CD4-positive, alpha-beta T cell (primary cell): ENCODE measurements at regions not wholly inside any gene's neighbourhood (a gene's known extent, or its start where the extent isn't known, plus 50 kb on each side); places are given as distances from the start of the nearest gene placed in this dataset.
A peak's percentile ranks its signal among the peaks of the same experiment; 100 is the strongest.
"Not testable (repeated sequence)": the region's sequence is repeated elsewhere in the genome, so short reads cannot be mapped to it uniquely, and the experiment has no call there.

Experiments
- ATAC-seq: fragments of 200-7000 bp; cut with Tn5 transposase; one replicate; pipeline ENCODE4 v1.10.0; 2022; ENCODE audit warnings: mild to moderate bottlenecking; ENCODE audit not compliant: poor library complexity
- CTCF ChIA-PET: fragments of 350-600 bp; sonication (Branson Sonifier 250); formaldehyde crosslinking; loops from one replicate; lab custom pipeline; 2021; ENCODE audit warnings: antibody characterized with exemption, inconsistent platforms; lab: Charles Lee
- POLR2A ChIA-PET: fragments of 350-600 bp; sonication (Branson Sonifier 250); formaldehyde crosslinking; loops from one replicate; lab custom pipeline; 2021; ENCODE audit warnings: antibody characterized with exemption, inconsistent platforms; lab: Charles Lee
- DNase-seq, 14 experiments: peaks; one replicate each; pipeline ENCODE4 v3.0.0-alpha.2; 2013 to 2020; ENCODE audit warnings: mixed read lengths in 2 of 14
- H3K27ac ChIP-seq, 2 donors: one replicate each; pipeline versions ENCODE4 v1.5.1 to v1.7.0; 2013; ENCODE audit warnings: low read length in 2 of 2, low read depth in 1 of 2, mild to moderate bottlenecking in 1 of 2
- H3K27me3 ChIP-seq, 2 experiments: 1 replicate in 1 of 2; 2 replicates in 1 of 2; pipeline versions ENCODE4 v1.6.1 to v1.7.0; 2013; ENCODE audit warnings: low read length in 2 of 2, control low read depth in 1 of 2, mild to moderate bottlenecking in 1 of 2, moderate library complexity in 1 of 2; ENCODE audit not compliant: insufficient read depth in 2 of 2, control insufficient read depth in 1 of 2
- H3K36me3 ChIP-seq: one replicate; pipeline ENCODE4 v1.6.1; 2013; ENCODE audit warnings: low read length, control low read depth; ENCODE audit not compliant: insufficient read depth
- H3K4me1 ChIP-seq: one replicate; pipeline ENCODE4 v1.6.1; 2013; ENCODE audit warnings: low read length, control low read depth; ENCODE audit not compliant: insufficient read depth
- H3K4me3 ChIP-seq: one replicate; pipeline ENCODE4 v1.5.1; 2013; ENCODE audit warnings: mild to moderate bottlenecking, low read length, moderate library complexity
- H3K9me3 ChIP-seq, 2 experiments: 1 replicate in 1 of 2; 2 replicates in 1 of 2; pipeline versions ENCODE4 v1.6.1 to v1.7.0; 2013; ENCODE audit warnings: low read length in 2 of 2, mild to moderate bottlenecking in 2 of 2, control low read depth in 1 of 2, moderate library complexity in 1 of 2; ENCODE audit not compliant: control insufficient read depth in 1 of 2, insufficient read depth in 1 of 2
- H3K27ac Mint-ChIP-seq: one replicate; pipeline ENCODE4 v1.8.0; 2020; ENCODE audit warnings: mixed read lengths
- H3K27me3 Mint-ChIP-seq: one replicate; pipeline ENCODE4 v1.8.0; 2021; ENCODE audit warnings: mixed read lengths
- H3K36me3 Mint-ChIP-seq: one replicate; pipeline ENCODE4 v1.8.0; 2021; ENCODE audit warnings: low read depth, mixed read lengths
- H3K4me1 Mint-ChIP-seq: one replicate; pipeline ENCODE4 v1.8.0; 2021; ENCODE audit warnings: low read depth, mixed read lengths
- H3K4me3 Mint-ChIP-seq: one replicate; pipeline ENCODE4 v1.8.0; 2020; ENCODE audit warnings: mild to moderate bottlenecking, mixed read lengths
- H3K9me3 Mint-ChIP-seq: one replicate; pipeline ENCODE4 v1.8.0; 2020; ENCODE audit warnings: mixed read lengths
- CTCF ChIP-seq: fragments of 200-600 bp; IDR thresholded peaks from one replicate; pipeline ENCODE4 v1.8.0; 2022; ENCODE audit warnings: antibody characterized with exemption, mild to moderate bottlenecking
- intact Hi-C, 2 experiments: fragments of 100-400 bp; cut with DNase I in 1 of 2; cut with micrococcal nuclease in 1 of 2; formaldehyde crosslinking; loops; one replicate each; pipeline versions ENCODE4 v1.15.1 to v1.9.0; 2023 to 2025; cut with DNase I, micrococcal nuclease

DNA sequence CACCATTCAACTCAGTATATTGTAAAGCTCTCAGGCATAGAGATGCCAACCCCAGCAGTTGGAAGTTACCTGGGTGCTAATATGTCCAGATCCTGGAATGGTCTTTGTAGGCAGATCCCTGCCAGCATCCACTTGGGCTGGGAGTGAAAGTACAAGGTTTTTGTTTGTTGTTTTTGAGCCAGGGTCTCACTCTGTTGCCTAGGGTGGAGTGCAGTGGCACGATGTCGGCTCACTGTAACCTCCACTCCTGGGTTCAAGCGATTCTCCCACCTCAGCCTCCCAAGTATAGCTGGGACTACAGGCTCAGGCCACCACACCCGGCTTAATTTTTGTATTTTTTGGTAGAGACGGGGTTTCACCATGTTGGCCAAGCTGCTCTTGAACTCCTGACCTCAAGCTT is 177.6 kb downstream of the IRF8 start:
- intact Hi-C loops = no loop called here
- ChIA-PET POLR2A (no interaction called here), CTCF (no interaction called here)
- no peak overlapping the region for H3K4me3 Mint-ChIP-seq
- no peaks in the 10 kb centered on the region for H3K36me3 Mint-ChIP-seq
- DNase-seq (no peak), ATAC-seq (no peak)
- Histone ChIP-seq H3K9me3 (no peaks in the 10 kb centered on the region), H3K4me3 (no peak overlapping the region), H3K4me1 (no peaks in the 10 kb centered on the region), H3K27ac (no peak overlapping the region), H3K27me3 (peaks cover 7 to 9% of the 10 kb centered on the region in 2 experiments), H3K36me3 (no peaks in the 10 kb centered on the region)
- no peak overlapping the region for H3K27ac Mint-ChIP-seq
- no peaks in the 10 kb centered on the region for H3K4me1 Mint-ChIP-seq
- no peaks in the 10 kb centered on the region for H3K9me3 Mint-ChIP-seq
- peaks cover 26% of the 10 kb centered on the region for H3K27me3 Mint-ChIP-seq
- no peak for TF ChIP-seq CTCF

GRCh38 chr16:86077243-86077940 is 178.4 kb downstream of the IRF8 start:
- ChIA-PET CTCF (no interaction called here), POLR2A (no interaction called here)
- Mint-ChIP-seq H3K27me3 (peaks cover 20% of the 10 kb centered on the region), H3K27ac (no peak overlapping the region), H3K4me3 (no peak overlapping the region), H3K4me1 (no peaks in the 10 kb centered on the region), H3K9me3 (no peaks in the 10 kb centered on the region), H3K36me3 (no peaks in the 10 kb centered on the region)
- Histone ChIP-seq H3K4me1 (no peaks in the 10 kb centered on the region), H3K27me3 (peaks cover 4 to 7% of the 10 kb centered on the region in 2 experiments), H3K4me3 (no peak overlapping the region), H3K36me3 (no peaks in the 10 kb centered on the region), H3K9me3 (no peaks in the 10 kb centered on the region), H3K27ac (no peak overlapping the region)
- ATAC-seq (no peak), DNase-seq (no peak)
- TF ChIP-seq CTCF = no peak
- intact Hi-C loops = no loop called here

DNA sequence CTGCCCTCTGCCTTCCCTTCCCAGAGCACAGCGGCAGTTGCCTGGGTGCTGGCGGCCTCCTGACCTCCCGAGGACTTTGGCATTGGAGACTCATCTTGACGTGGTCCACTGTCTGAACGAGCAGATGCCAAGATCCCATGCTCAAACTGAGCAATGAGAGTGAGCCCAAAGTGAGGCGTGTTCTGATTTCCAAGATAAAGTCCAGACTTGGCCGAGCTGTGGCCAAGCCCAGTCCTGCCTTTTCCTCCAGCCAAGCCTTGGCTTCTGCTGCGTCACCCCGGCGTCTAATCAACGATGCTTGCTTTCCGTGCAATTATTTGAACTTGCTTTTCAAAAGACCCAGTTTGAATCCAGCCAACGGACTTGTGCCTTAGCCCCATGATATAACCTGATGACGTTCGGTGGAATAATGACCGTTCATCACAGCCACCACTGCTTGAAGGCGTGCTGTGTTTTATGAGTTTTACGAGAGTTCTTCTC is 179.2 kb downstream of the IRF8 start:
- DNase-seq (peak in 1 of 14 experiments; percentile 12), ATAC-seq (no peak)
- no peaks in the 10 kb centered on the region for H3K4me1 Mint-ChIP-seq
- no peak overlapping the region for H3K27ac Mint-ChIP-seq
- CTCF ChIA-PET = no interaction called here
- no peak overlapping the region for H3K4me3 ChIP-seq
- POLR2A ChIA-PET = no interaction called here
- no peaks in the 10 kb centered on the region for H3K9me3 ChIP-seq
- peaks cover 0 to 7% of the 10 kb centered on the region in 2 experiments for H3K27me3 ChIP-seq
- H3K27ac ChIP-seq = no peak overlapping the region
- peaks cover 12% of the 10 kb centered on the region for H3K27me3 Mint-ChIP-seq
- intact Hi-C loops = no loop called here
- no peaks in the 10 kb centered on the region for H3K36me3 ChIP-seq
- H3K36me3 Mint-ChIP-seq = no peaks in the 10 kb centered on the region
- no peaks in the 10 kb centered on the region for H3K9me3 Mint-ChIP-seq
- no peak for TF ChIP-seq CTCF
- H3K4me1 ChIP-seq = no peaks in the 10 kb centered on the region
- no peak overlapping the region for H3K4me3 Mint-ChIP-seq

DNA sequence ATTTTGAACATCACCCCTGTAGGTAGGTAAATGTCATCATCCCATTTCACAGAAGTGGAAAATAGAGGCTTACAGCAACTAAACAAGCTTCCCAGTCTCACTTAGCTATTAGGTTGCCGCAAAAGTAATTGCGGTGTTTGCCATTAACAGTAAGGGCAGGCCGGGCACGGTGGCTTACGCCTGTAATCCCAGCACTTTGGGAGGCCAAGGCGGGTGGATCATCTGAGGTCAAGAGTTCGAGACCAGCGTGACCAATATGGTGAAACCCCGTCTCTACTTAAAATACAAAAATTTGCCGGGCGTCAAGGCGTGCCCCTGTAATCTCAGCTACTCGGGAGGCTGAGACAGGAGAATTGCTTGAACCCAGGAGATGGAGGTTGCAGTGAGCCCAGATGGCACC is 179.7 kb downstream of the IRF8 start:
- POLR2A ChIA-PET, H3K9me3 ChIP-seq, H3K27ac Mint-ChIP-seq, H3K27me3 ChIP-seq, H3K27me3 Mint-ChIP-seq, H3K9me3 Mint-ChIP-seq, H3K4me1 Mint-ChIP-seq, H3K36me3 Mint-ChIP-seq, H3K4me3 Mint-ChIP-seq, H3K4me3 ChIP-seq, H3K27ac ChIP-seq, intact Hi-C loops, H3K4me1 ChIP-seq, CTCF ChIA-PET, H3K36me3 ChIP-seq, ATAC-seq: not testable (repeated sequence)
- DNase-seq = peak in 1 of 14 experiments; percentile 21
